HEK293 (cell line): ENCODE measurements at regions not wholly inside any gene's neighbourhood (a gene's known extent, or its start where the extent isn't known, plus 50 kb on each side); places are given as distances from the start of the nearest gene placed in this dataset.

ENCODE experiments used
- CTCF ChIA-PET: fragments of 350-600 bp; formaldehyde crosslinking; extraction: SDS; loops from one replicate; lab custom pipeline; 2021; ENCODE audit warnings: antibody characterized with exemption; lab: Yijun Ruan, JAX
- POLR2A ChIA-PET: fragments of 300-600 bp; formaldehyde crosslinking; extraction: SDS; loops from one replicate; lab custom pipeline; 2020; ENCODE audit warnings: antibody characterized with exemption, inconsistent platforms; lab: Yijun Ruan, JAX
- H3K27ac ChIP-seq: fragments of 200-500 bp; sonication (Bioruptor generic); 2 replicates; pipeline ENCODE4 v1.5.1; 2014; ENCODE audit warnings: low read depth, low read length, control low read depth, inconsistent platforms; ENCODE audit errors: extremely low read depth
- H3K36me3 ChIP-seq, 2 experiments: fragments of 200-500 bp in 1 of 2; sonication (Bioruptor generic) in 1 of 2; 1 replicate in 1 of 2; 2 replicates in 1 of 2; pipeline ENCODE4 v1.5.1; 2014 to 2017; ENCODE audit warnings: inconsistent platforms in 2 of 2, low read length in 2 of 2; ENCODE audit not compliant: control insufficient read depth in 2 of 2, insufficient read depth in 1 of 2
- H3K4me1 ChIP-seq: fragments of 200-500 bp; sonication (Bioruptor generic); 2 replicates; pipeline ENCODE4 v1.5.1; 2014; ENCODE audit warnings: mild to moderate bottlenecking, low read length, inconsistent platforms; ENCODE audit not compliant: control insufficient read depth, insufficient read depth
- H3K4me3 ChIP-seq: 2 replicates; pipeline ENCODE4 v1.5.1; 2011; ENCODE audit warnings: low read depth, mild to moderate bottlenecking, control low read depth, low read length, moderate library complexity
- H3K9me3 ChIP-seq: fragments of 200-500 bp; sonication (Bioruptor generic); 2 replicates; pipeline ENCODE4 v1.5.1; 2014; ENCODE audit warnings: low read depth, low read length, inconsistent platforms; ENCODE audit not compliant: control insufficient read depth, insufficient read depth
- BCL11A ChIP-seq: fragments of 450-650 bp; formaldehyde crosslinking; IDR thresholded peaks from 2 replicates; pipeline ENCODE4 v1.5.1; 2016; ENCODE audit warnings: low read depth, missing biosample characterization, missing genetic modification characterization
- KLF8 ChIP-seq: fragments of 450-650 bp; formaldehyde crosslinking; IDR thresholded peaks from 2 replicates; pipeline ENCODE4 v1.5.1; 2016; ENCODE audit warnings: missing biosample characterization, missing genetic modification characterization
- MZF1 ChIP-seq: fragments of 450-650 bp; formaldehyde crosslinking; IDR thresholded peaks from 2 replicates; pipeline ENCODE4 v1.5.1; 2017; ENCODE audit warnings: missing biosample characterization, missing genetic modification characterization, borderline replicate concordance
- SETDB1 ChIP-seq: IDR thresholded peaks from one replicate; pipeline ENCODE4 v1.6.1; 2017; ENCODE audit warnings: mild to moderate bottlenecking, low read length, moderate library complexity, mixed read lengths; ENCODE audit not compliant: insufficient read length
- YY1 ChIP-seq: fragments of 450-650 bp; formaldehyde crosslinking; IDR thresholded peaks from 2 replicates; pipeline ENCODE4 v1.5.1; 2018; ENCODE audit warnings: missing biosample characterization, missing genetic modification characterization
- ZBTB20 ChIP-seq: fragments of 450-650 bp; formaldehyde crosslinking; IDR thresholded peaks from 2 replicates; pipeline ENCODE4 v1.5.1; 2016; ENCODE audit warnings: missing biosample characterization, missing genetic modification characterization
- ZFP3 ChIP-seq: fragments of 450-650 bp; formaldehyde crosslinking; IDR thresholded peaks from 2 replicates; pipeline ENCODE4 v1.5.1; 2016; ENCODE audit warnings: low read depth, missing biosample characterization, missing genetic modification characterization
- ZFP41 ChIP-seq: fragments of 450-650 bp; formaldehyde crosslinking; IDR thresholded peaks from 2 replicates; pipeline ENCODE4 v1.5.1; 2016; ENCODE audit warnings: missing biosample characterization, missing genetic modification characterization, borderline replicate concordance
- ZNF350 ChIP-seq: fragments of 450-650 bp; formaldehyde crosslinking; IDR thresholded peaks from 2 replicates; pipeline ENCODE4 v1.5.0; 2017; ENCODE audit warnings: missing biosample characterization, mild to moderate bottlenecking, missing genetic modification characterization
- ZNF510 ChIP-seq: fragments of 450-650 bp; formaldehyde crosslinking; IDR thresholded peaks from 2 replicates; pipeline ENCODE4 v1.5.1; 2018; ENCODE audit warnings: mild to moderate bottlenecking, missing genetic modification characterization, missing biosample characterization; ENCODE audit not compliant: insufficient replicate concordance
- ZNF658 ChIP-seq: fragments of 450-650 bp; formaldehyde crosslinking; IDR thresholded peaks from 2 replicates; pipeline ENCODE4; 2016; ENCODE audit warnings: missing biosample characterization, missing genetic modification characterization
- TF ChIP-seq, protein P1 (sequence below): fragments of 450-650 bp; formaldehyde crosslinking; conservative IDR thresholded peaks from 2 replicates; pipeline ENCODE4 v1.5.1; 2016; ENCODE audit warnings: low read depth, missing biosample characterization, missing genetic modification characterization
- TF ChIP-seq, protein P2 (sequence below): fragments of 450-650 bp; formaldehyde crosslinking; IDR thresholded peaks from 2 replicates; pipeline ENCODE4 v1.5.1; 2017; ENCODE audit warnings: missing biosample characterization, missing genetic modification characterization
- TF ChIP-seq, protein P3 (sequence below): fragments of 450-650 bp; formaldehyde crosslinking; IDR thresholded peaks from 2 replicates; pipeline ENCODE4 v1.5.1; 2017; ENCODE audit warnings: missing biosample characterization, missing genetic modification characterization
- TF ChIP-seq, protein P4 (sequence below): fragments of 450-650 bp; formaldehyde crosslinking; IDR thresholded peaks from 2 replicates; pipeline ENCODE4 v1.5.1; 2016; ENCODE audit warnings: missing biosample characterization, missing genetic modification characterization
- TF ChIP-seq, protein P5 (sequence below): fragments of 450-650 bp; formaldehyde crosslinking; IDR thresholded peaks from 2 replicates; pipeline ENCODE4 v1.5.1; 2016; ENCODE audit warnings: missing biosample characterization, missing genetic modification characterization
- TF ChIP-seq, protein P6 (sequence below): fragments of 450-650 bp; formaldehyde crosslinking; IDR thresholded peaks from 2 replicates; pipeline ENCODE4 v1.5.1; 2017; ENCODE audit warnings: missing biosample characterization, missing genetic modification characterization

DNA sequence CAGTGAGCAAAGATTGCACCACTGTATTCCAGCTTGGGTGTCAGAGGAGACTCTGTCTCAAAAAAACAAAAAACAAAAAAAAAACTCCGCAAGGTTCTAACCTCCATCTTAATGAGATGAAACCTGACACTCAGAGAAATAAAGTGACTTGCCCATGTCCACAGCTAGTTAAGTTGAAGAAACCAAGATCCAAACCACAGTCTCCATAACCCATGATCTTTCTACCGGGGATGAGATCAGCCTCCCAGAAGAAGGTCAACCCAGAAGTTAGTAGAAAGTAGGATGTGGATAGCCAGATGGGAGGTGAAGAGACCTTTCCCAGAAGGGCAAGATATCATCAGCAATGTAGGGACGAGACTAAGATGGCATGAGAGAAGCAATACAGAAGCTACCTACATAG lies 140.4 kb upstream of the ADRA1B start:
- H3K27ac ChIP-seq, result no peak overlapping the region
- no peak overlapping the region for H3K4me3 ChIP-seq
- H3K9me3 ChIP-seq, result no peaks in the 10 kb centered on the region
- TF ChIP-seq, protein P1, sequence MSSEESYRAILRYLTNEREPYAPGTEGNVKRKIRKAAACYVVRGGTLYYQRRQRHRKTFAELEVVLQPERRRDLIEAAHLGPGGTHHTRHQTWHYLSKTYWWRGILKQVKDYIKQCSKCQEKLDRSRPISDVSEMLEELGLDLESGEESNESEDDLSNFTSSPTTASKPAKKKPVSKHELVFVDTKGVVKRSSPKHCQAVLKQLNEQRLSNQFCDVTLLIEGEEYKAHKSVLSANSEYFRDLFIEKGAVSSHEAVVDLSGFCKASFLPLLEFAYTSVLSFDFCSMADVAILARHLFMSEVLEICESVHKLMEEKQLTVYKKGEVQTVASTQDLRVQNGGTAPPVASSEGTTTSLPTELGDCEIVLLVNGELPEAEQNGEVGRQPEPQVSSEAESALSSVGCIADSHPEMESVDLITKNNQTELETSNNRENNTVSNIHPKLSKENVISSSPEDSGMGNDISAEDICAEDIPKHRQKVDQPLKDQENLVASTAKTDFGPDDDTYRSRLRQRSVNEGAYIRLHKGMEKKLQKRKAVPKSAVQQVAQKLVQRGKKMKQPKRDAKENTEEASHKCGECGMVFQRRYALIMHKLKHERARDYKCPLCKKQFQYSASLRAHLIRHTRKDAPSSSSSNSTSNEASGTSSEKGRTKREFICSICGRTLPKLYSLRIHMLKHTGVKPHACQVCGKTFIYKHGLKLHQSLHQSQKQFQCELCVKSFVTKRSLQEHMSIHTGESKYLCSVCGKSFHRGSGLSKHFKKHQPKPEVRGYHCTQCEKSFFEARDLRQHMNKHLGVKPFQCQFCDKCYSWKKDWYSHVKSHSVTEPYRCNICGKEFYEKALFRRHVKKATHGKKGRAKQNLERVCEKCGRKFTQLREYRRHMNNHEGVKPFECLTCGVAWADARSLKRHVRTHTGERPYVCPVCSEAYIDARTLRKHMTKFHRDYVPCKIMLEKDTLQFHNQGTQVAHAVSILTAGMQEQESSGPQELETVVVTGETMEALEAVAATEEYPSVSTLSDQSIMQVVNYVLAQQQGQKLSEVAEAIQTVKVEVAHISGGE (tag by site-specific recombination), result no peak
- no peak for TF ChIP-seq MZF1 (tag by site-specific recombination)
- TF ChIP-seq KLF8 (tag by site-specific recombination), result no peak
- TF ChIP-seq ZFP3, result no peak
- TF ChIP-seq, protein P2, sequence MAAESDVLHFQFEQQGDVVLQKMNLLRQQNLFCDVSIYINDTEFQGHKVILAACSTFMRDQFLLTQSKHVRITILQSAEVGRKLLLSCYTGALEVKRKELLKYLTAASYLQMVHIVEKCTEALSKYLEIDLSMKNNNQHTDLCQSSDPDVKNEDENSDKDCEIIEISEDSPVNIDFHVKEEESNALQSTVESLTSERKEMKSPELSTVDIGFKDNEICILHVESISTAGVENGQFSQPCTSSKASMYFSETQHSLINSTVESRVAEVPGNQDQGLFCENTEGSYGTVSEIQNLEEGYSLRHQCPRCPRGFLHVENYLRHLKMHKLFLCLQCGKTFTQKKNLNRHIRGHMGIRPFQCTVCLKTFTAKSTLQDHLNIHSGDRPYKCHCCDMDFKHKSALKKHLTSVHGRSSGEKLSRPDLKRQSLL (tag by site-specific recombination), result no peak
- TF ChIP-seq, protein P3, sequence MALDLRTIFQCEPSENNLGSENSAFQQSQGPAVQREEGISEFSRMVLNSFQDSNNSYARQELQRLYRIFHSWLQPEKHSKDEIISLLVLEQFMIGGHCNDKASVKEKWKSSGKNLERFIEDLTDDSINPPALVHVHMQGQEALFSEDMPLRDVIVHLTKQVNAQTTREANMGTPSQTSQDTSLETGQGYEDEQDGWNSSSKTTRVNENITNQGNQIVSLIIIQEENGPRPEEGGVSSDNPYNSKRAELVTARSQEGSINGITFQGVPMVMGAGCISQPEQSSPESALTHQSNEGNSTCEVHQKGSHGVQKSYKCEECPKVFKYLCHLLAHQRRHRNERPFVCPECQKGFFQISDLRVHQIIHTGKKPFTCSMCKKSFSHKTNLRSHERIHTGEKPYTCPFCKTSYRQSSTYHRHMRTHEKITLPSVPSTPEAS, result no peak
- TF ChIP-seq, protein P4, sequence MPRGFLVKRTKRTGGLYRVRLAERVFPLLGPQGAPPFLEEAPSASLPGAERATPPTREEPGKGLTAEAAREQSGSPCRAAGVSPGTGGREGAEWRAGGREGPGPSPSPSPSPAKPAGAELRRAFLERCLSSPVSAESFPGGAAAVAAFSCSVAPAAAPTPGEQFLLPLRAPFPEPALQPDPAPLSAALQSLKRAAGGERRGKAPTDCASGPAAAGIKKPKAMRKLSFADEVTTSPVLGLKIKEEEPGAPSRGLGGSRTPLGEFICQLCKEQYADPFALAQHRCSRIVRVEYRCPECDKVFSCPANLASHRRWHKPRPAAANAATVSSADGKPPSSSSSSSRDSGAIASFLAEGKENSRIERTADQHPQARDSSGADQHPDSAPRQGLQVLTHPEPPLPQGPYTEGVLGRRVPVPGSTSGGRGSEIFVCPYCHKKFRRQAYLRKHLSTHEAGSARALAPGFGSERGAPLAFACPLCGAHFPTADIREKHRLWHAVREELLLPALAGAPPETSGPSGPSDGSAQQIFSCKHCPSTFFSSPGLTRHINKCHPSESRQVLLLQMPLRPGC (tag by site-specific recombination), result no peak
- no peak for TF ChIP-seq YY1 (tag by site-specific recombination)
- TF ChIP-seq ZNF510 (tag by site-specific recombination), result no peak
- no peak for TF ChIP-seq ZFP41 (tag by site-specific recombination)
- no peak for TF ChIP-seq ZNF350 (tag by site-specific recombination)
- no peak for TF ChIP-seq ZNF658 (tag by site-specific recombination)
- TF ChIP-seq ZBTB20 (tag by site-specific recombination), result no peak
- peaks cover 3% of the 10 kb centered on the region; the same call in 1 of the 2 replicates for H3K4me1 ChIP-seq
- no peaks in the 10 kb centered on the region for H3K36me3 ChIP-seq
- ChIA-PET CTCF (interaction anchor here (0.7 to 1.4 kb wide), 2 partner anchors 9 to 211 kb away, joined by 3 to 4 read pairs; no protein-coding TSS in a partner anchor), POLR2A (no interaction called here)

DNA sequence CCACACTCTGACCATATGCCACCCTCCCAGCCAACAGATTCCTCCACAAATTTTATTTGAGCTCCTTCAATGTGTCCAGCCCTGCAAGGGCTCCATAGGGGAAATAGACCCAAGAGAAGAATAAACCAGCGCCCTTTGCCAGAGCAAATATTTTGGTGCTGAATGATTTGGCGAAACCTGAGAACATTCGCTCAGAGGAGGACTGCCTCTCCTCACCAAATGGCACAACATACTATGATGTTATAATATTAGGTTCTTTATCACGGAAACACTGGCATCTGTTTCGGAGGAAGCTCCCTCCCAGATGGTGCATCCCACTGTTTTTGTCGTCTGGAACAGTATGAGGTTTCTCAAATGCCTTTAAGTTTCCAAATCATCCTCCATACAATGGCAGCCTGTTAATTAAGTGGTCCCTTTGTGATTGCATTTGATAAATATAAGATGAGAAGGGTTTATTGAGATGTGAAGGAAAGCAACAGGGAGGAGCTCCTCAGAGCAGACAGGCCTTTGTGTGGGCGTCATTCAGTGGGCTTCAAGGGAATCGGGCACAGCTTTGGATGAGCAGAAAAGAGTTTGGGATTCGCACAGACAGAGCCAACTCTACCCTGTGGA lies 139.1 kb upstream of the ADRA1B start:
- POLR2A ChIA-PET, result no interaction called here
- Histone ChIP-seq H3K4me1 (peaks cover 3% of the 10 kb centered on the region; the same call in 1 of the 2 replicates), H3K4me3 (no peak overlapping the region), H3K9me3 (no peaks in the 10 kb centered on the region), H3K27ac (no peak overlapping the region), H3K36me3 (no peaks in the 10 kb centered on the region)
- CTCF ChIA-PET, result interaction anchor here (0.6 to 1.0 kb wide), 2 partner anchors 58 to 605 kb away, joined by 3 read pairs; no protein-coding TSS in a partner anchor
- TF ChIP-seq, protein P5, sequence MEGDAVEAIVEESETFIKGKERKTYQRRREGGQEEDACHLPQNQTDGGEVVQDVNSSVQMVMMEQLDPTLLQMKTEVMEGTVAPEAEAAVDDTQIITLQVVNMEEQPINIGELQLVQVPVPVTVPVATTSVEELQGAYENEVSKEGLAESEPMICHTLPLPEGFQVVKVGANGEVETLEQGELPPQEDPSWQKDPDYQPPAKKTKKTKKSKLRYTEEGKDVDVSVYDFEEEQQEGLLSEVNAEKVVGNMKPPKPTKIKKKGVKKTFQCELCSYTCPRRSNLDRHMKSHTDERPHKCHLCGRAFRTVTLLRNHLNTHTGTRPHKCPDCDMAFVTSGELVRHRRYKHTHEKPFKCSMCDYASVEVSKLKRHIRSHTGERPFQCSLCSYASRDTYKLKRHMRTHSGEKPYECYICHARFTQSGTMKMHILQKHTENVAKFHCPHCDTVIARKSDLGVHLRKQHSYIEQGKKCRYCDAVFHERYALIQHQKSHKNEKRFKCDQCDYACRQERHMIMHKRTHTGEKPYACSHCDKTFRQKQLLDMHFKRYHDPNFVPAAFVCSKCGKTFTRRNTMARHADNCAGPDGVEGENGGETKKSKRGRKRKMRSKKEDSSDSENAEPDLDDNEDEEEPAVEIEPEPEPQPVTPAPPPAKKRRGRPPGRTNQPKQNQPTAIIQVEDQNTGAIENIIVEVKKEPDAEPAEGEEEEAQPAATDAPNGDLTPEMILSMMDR (tag by site-specific recombination), result no peak
- TF ChIP-seq SETDB1 (no peak), BCL11A (tag by site-specific recombination) (no peak)
- TF ChIP-seq, protein P6, sequence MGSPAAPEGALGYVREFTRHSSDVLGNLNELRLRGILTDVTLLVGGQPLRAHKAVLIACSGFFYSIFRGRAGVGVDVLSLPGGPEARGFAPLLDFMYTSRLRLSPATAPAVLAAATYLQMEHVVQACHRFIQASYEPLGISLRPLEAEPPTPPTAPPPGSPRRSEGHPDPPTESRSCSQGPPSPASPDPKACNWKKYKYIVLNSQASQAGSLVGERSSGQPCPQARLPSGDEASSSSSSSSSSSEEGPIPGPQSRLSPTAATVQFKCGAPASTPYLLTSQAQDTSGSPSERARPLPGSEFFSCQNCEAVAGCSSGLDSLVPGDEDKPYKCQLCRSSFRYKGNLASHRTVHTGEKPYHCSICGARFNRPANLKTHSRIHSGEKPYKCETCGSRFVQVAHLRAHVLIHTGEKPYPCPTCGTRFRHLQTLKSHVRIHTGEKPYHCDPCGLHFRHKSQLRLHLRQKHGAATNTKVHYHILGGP, result no peak
- TF ChIP-seq, all 188 proteins: peak for 0
